HG03432 (cell line): ENCODE measurements at regions not wholly inside any gene's neighbourhood (a gene's known extent, or its start where the extent isn't known, plus 50 kb on each side); places are given as distances from the start of the nearest gene placed in this dataset.

ENCODE experiments used
- ATAC-seq: cut with Tn5 transposase; IDR thresholded peaks from one replicate; pipeline ENCODE4 v1.9.1; 2021; ENCODE audit warnings: mild to moderate bottlenecking, moderate library complexity; ENCODE audit not compliant: unreplicated experiment

- ATAC-seq = no peak
Observed at GRCh38 chr2:207256476-207257207, 90.9 kb upstream of the KLF7 start.

DNA sequence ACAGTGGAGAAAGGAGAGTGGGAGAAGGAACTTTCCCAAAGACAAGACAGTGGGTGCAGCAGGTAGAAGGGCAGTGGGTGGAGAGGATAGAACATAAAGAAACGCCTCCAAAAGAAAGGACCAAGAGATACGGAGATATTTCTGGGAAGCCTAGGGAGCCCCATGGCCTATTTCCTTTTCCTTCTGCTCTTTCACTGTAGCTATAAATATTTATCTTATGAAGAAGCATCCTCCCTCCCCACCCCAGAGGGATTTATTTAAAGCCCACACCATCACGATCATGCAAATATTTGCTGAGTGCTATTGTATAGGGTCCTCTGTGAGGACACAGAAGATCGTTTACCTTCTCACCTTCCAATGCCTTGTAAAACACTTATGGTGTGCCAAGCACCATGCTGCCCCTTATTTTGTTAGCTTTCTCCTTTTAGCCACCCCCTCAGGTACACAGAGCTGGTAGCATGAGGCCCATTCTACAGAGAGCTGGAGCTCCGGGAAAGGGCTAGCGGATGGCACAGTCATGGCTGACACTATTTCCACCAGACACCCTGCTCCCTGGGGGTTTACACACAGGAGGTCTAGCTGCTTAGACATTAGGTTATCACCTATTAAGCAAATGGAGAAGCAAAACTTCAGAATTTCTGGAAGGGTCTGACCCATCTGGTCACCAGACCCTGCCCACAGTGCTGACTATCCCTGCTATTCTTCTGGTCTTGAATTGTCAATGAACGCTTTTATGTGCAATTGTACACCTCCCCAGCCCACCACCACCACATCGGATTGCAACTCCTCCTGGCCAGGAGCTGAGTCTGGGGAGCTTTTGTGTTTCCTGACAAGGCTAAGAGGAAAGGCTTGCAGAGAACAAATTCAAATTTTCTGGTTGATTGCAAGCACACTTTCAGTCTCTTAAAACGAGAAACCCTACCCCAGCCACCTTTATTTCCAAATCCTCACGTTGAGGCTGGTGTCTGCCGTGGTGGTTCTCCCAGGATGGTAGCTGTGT lies 91.8 kb upstream of the KLF7 start:
- ATAC-seq = no peak

DNA sequence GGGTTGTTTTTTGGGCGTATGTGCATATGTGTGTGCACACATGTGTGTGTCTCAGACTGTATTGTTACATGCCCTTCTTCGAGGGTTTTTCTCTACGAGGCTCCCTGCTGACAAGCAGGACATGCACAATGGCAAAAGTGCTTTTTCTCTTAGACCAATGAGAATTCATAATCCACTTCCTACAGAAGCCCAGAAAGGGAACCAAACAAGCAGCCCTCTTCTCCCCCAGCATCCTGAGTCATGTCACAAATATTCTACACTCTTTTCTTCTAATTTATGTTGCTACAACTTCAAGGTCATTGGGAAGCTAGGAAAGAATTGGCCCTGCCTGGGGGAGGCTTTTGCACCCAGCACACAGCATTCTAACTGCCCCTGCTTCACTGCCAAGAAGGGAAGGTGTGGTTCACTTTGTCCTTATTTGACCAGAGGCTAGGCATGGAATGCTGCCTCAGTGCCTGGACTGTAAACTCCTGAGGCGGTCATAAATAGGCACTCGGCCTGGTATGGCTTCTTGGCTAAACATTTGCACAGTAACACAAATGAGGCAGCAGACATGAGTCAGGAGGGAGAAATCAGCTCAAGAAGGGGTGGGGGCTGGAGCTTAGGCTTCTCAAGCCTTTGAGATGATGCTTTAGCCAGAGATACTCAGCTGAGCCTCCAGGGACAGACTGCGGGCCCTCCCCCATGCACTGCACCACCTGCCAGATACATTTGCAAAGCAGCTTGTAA lies 92.7 kb upstream of the KLF7 start:
- ATAC-seq = no peak

- ATAC-seq = no peak
Observed at GRCh38 chr2:207260021-207260420, 94.3 kb upstream of the KLF7 start.

- no peak for ATAC-seq
Observed at GRCh38 chr2:207260947-207261346, 95.2 kb upstream of the KLF7 start.

DNA sequence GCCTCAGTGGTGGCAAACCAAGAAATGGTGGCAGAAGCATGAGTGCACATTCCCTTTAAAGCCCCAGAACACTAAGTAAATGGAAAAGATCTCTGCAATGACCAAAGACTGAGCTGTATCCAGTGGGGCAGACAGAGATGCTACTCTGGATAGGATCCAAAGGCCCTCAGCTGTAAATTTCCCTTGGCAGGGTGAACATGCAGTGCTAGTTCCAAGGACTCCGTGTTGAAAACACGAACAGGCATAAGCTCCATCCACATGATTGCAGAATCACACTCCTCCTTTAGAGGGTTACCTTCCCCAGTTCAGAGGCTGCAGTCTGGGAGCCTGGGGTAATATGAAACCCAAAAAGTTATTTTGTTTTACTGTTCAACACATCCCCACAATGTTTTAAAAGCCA lies 98.6 kb upstream of the KLF7 start:
- no peak for ATAC-seq

- no peak for ATAC-seq
Observed at GRCh38 chr2:207265332-207265731, 99.6 kb upstream of the KLF7 start.

DNA sequence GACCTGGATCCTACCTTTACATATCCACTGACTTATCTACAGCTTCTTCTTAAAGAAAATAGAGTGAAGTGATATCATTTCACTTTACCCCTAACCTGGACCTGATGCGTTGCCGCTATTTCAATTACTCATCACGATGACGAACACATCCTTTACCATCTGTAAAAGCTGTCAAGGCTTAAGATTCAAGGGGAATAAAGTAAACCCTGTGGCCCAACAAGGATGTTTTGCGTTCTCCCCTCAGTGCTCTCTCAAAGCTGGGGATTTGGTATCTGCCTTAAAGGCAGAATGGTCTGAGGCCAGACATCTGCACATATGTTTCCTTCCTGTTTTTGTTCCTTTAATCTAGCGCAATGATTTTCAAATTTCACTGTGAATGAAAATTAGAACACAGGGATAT lies 100.1 kb upstream of the KLF7 start:
- no peak for ATAC-seq

GRCh38 chr2:207266648-207267047 lies 100.9 kb upstream of the KLF7 start:
- no peak for ATAC-seq

DNA sequence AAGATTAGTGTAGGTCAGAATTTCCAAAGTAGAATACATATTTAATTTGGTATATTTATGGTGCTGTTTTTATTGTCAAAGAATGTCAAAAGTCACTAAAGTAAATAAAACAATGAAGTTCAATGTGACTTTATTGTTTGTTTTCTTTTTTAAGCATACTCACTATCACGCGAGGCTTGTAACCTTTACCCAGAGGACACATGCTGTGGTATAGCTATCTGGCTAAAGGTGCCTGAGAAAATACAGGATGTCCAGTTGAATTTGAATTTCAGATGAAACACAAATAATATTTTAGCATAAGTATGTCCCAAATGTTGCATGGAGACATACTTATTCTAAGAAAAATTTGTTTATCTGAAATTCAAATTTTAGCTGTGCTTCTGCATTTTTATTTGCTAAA lies 103.3 kb upstream of the KLF7 start:
- no peak for ATAC-seq

GRCh38 chr2:207274530-207275189 lies 108.9 kb upstream of the KLF7 start:
- ATAC-seq = no peak

- ATAC-seq = no peak
Observed at GRCh38 chr2:207275779-207276178, 110.0 kb upstream of the KLF7 start.

DNA sequence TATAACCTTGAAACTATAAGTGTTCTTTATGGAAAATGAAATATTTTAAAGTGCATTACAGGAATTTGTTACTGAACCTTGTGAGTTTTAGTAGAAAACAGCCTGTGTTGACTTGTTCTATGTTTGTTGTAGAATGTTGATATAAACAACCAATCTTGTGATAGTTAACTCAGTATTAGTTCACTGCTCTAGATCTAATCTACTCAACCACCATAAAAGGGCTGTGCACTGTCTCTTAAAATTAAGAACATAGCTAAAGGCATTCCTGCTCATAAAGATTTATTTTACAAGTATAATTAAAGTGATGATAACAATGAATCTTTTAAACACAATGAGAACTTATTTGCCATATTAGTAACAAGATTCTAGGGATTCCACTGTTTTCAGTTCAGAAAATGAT lies 110.5 kb upstream of the KLF7 start:
- no peak for ATAC-seq

GRCh38 chr2:207276858-207277257 lies 111.1 kb upstream of the KLF7 start:
- ATAC-seq = no peak

DNA sequence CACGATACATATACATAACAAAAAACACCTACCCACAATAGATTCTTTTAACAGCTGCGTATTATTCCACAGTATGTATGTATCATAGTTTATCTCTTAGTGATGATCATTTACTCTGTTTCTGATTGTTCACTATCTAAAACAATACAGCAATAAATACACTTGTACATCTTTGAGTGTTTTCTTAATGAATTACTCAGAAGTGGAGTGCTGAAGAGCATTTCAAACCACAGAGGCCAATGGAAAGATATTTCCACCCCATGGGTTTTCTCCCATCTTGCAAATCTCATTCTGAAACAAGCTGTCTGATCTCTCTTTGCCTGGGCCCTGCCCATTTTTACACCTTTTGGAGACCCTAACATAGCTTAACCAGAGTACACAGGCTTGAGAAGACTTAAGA lies 113.8 kb upstream of the KLF7 start:
- ATAC-seq = no peak

- no peak for ATAC-seq
Observed at GRCh38 chr2:207281436-207281835, 115.7 kb upstream of the KLF7 start.

GRCh38 chr2:207282916-207283315 lies 117.2 kb upstream of the KLF7 start:
- no peak for ATAC-seq

GRCh38 chr2:207283356-207283755 lies 117.6 kb upstream of the KLF7 start:
- ATAC-seq = no peak

GRCh38 chr2:207284556-207285472 lies 119.1 kb upstream of the KLF7 start:
- no peak for ATAC-seq

- ATAC-seq = peak; percentile 37
Observed at GRCh38 chr2:207285473-207285815, 119.7 kb upstream of the KLF7 start.
